Loucy (cell line): ENCODE measurements at regions not wholly inside any gene's neighbourhood (a gene's known extent, or its start where the extent isn't known, plus 50 kb on each side); places are given as distances from the start of the nearest gene placed in this dataset.

Experiments
- EZH2phosphoT487 ChIP-seq: fragments of 200-600 bp; IDR thresholded peaks from 2 replicates; pipeline ENCODE4 v1.6.1; 2018; ENCODE audit warnings: antibody characterized with exemption, mild to moderate bottlenecking, moderate library complexity, borderline replicate concordance
- TF ChIP-seq, protein P1 (sequence below): fragments of 200-600 bp; sonication (generic); conservative IDR thresholded peaks from 2 replicates; pipeline ENCODE4 v1.5.1; 2014; ENCODE audit warnings: mild to moderate bottlenecking, antibody characterized with exemption, low read length

DNA sequence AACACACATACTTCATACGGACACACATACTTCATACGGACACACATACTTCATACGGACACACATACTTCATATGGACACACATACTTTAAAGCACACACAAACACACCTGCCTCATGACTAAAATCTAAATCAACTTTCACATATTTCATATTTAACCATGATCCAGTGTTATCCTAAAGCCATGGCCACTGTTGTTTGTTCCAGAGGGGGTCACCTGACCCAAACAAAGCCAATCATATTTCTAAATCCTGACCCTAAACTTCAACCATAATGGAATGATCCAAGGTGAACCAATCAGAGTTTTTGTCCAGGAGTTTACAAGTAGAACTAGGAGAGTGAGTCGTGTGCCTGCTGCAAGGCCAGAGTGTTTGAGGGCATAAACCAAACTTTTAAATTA is 97.2 kb upstream of the KIT start:
- TF ChIP-seq, protein P1, sequence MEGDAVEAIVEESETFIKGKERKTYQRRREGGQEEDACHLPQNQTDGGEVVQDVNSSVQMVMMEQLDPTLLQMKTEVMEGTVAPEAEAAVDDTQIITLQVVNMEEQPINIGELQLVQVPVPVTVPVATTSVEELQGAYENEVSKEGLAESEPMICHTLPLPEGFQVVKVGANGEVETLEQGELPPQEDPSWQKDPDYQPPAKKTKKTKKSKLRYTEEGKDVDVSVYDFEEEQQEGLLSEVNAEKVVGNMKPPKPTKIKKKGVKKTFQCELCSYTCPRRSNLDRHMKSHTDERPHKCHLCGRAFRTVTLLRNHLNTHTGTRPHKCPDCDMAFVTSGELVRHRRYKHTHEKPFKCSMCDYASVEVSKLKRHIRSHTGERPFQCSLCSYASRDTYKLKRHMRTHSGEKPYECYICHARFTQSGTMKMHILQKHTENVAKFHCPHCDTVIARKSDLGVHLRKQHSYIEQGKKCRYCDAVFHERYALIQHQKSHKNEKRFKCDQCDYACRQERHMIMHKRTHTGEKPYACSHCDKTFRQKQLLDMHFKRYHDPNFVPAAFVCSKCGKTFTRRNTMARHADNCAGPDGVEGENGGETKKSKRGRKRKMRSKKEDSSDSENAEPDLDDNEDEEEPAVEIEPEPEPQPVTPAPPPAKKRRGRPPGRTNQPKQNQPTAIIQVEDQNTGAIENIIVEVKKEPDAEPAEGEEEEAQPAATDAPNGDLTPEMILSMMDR: no peak
- no peak for TF ChIP-seq EZH2phosphoT487
